ENCODE measurements at regions not wholly inside any gene's neighbourhood (a gene's known extent, or its start where the extent isn't known, plus 50 kb on each side); places are given as distances from the start of the nearest gene placed in this dataset.

DNA sequence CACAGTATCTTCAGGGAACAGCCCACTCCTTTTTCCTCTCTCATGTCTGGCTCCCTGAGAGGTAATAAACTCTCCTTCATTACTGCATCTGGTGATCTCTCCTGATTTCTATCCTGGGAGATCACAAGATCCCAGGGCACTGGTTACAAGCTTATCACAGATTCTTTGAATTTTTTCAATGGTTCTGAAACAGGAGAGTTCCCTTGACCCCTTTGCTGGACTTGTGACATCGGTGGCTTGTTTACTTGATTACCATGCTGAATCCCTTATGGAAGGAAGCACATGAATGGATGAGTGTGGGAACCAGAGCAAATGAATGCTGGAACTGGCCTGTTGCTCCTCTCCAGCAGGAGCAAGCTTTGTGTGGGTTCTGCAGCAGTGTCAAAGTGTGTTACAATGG is 67.2 kb upstream of the HNMT start:
- no peak for TF ChIP-seq CTCF (conservative IDR thresholded peaks at IDR 0.05 in 1 of 2, IDR thresholded peaks at IDR 0.05 in 1 of 2; ENCODE audit: low read depth in 1 of 2, low read length in 2 of 2)
- no peak for TF ChIP-seq EZH2 (IDR thresholded peaks at IDR 0.05; ENCODE audit: low read length, missing control alignments)
